HG02588 (cell line): ENCODE measurements at regions not wholly inside any gene's neighbourhood (a gene's known extent, or its start where the extent isn't known, plus 50 kb on each side); places are given as distances from the start of the nearest gene placed in this dataset.
"Not testable (repeated sequence)": the region's sequence is repeated elsewhere in the genome, so short reads cannot be mapped to it uniquely, and the experiment has no call there.

ENCODE experiments used
- ATAC-seq: cut with Tn5 transposase; IDR thresholded peaks from one replicate; pipeline ENCODE4 v1.9.1; 2021; ENCODE audit warnings: mild to moderate bottlenecking, moderate library complexity; ENCODE audit not compliant: unreplicated experiment

- no peak for ATAC-seq
Measured at GRCh38 chr10:130936851-130937250, 374.7 kb downstream of the TCERG1L start.

GRCh38 chr10:130938051-130938450 lies 373.5 kb downstream of the TCERG1L start:
- no peak for ATAC-seq

GRCh38 chr10:130938891-130939290 lies 372.6 kb downstream of the TCERG1L start:
- ATAC-seq, result not testable (repeated sequence)

GRCh38 chr10:130941886-130942285 lies 369.6 kb downstream of the TCERG1L start:
- no peak for ATAC-seq

- no peak for ATAC-seq
Measured at GRCh38 chr10:130952086-130952485, 359.4 kb downstream of the TCERG1L start.

- ATAC-seq, result no peak
Measured at GRCh38 chr10:130954326-130954905, 357.1 kb downstream of the TCERG1L start.

GRCh38 chr10:130956251-130956650 lies 355.3 kb downstream of the TCERG1L start:
- ATAC-seq, result no peak

GRCh38 chr10:130957423-130957822 lies 354.1 kb downstream of the TCERG1L start:
- no peak for ATAC-seq

- ATAC-seq, result no peak
Measured at GRCh38 chr10:130958003-130958402, 353.5 kb downstream of the TCERG1L start.

- ATAC-seq, result no peak
Measured at GRCh38 chr10:130958981-130959751, 352.4 kb downstream of the TCERG1L start.

GRCh38 chr10:130959752-130960195 lies 351.7 kb downstream of the TCERG1L start:
- no peak for ATAC-seq

GRCh38 chr10:130960531-130960930 lies 351.0 kb downstream of the TCERG1L start:
- ATAC-seq, result no peak

- ATAC-seq, result no peak
Measured at GRCh38 chr10:130961506-130962239, 349.8 kb downstream of the TCERG1L start.

GRCh38 chr10:130962240-130963051 lies 349.1 kb downstream of the TCERG1L start:
- no peak for ATAC-seq

GRCh38 chr10:130963052-130963393 lies 348.5 kb downstream of the TCERG1L start:
- ATAC-seq, result no peak

GRCh38 chr10:130963786-130964522 lies 347.6 kb downstream of the TCERG1L start:
- no peak for ATAC-seq

GRCh38 chr10:130964771-130965170 lies 346.8 kb downstream of the TCERG1L start:
- ATAC-seq, result no peak

GRCh38 chr10:130967161-130967560 lies 344.4 kb downstream of the TCERG1L start:
- no peak for ATAC-seq

- no peak for ATAC-seq
Measured at GRCh38 chr10:130967784-130968183, 343.7 kb downstream of the TCERG1L start.

GRCh38 chr10:130968511-130968910 lies 343.0 kb downstream of the TCERG1L start:
- ATAC-seq, result no peak
